ENCODE measurements at regions not wholly inside any gene's neighbourhood (a gene's known extent, or its start where the extent isn't known, plus 50 kb on each side); places are given as distances from the start of the nearest gene placed in this dataset.

- TF ChIP-seq CTCF (IDR thresholded peaks at IDR 0.05), result no peak
- TF ChIP-seq POLR2A (IDR thresholded peaks at IDR 0.05), result no peak
These were observed 776.1 kb upstream of the MBL2 start for GRCh38 chr10:53548664-53549063.

Measured in thyroid gland (tissue), 4 donors.